SH-SY5Y (cell line): ENCODE measurements at regions not wholly inside any gene's neighbourhood (a gene's known extent, or its start where the extent isn't known, plus 50 kb on each side); places are given as distances from the start of the nearest gene placed in this dataset.

ENCODE experiments used
- GATA2 ChIP-seq: IDR thresholded peaks from 2 replicates; pipeline ENCODE4 v1.6.1; 2011; ENCODE audit warnings: mild to moderate bottlenecking, low read depth, low read length
- GATA3 ChIP-seq: IDR thresholded peaks from 2 replicates; pipeline ENCODE4 v1.6.1; 2011; ENCODE audit warnings: low read depth, mild to moderate bottlenecking, low read length, moderate library complexity

GRCh38 chr1:233730380-233730779 is 116.5 kb downstream of the KCNK1 start:
- TF ChIP-seq GATA2, result no peak
- no peak for TF ChIP-seq GATA3
